Common myeloid progenitor, CD34-positive (primary cell): ENCODE measurements at regions not wholly inside any gene's neighbourhood (a gene's known extent, or its start where the extent isn't known, plus 50 kb on each side); places are given as distances from the start of the nearest gene placed in this dataset.

Source experiments
- CTCF ChIA-PET: fragments of 350-600 bp; sonication (Branson Sonifier 250); formaldehyde crosslinking; loops from one replicate; lab custom pipeline; 2021; ENCODE audit warnings: antibody characterized with exemption; lab: Charles Lee
- POLR2A ChIA-PET: fragments of 350-600 bp; sonication (Branson Sonifier 250); formaldehyde crosslinking; loops from one replicate; lab custom pipeline; 2021; ENCODE audit warnings: antibody characterized with exemption; lab: Charles Lee
- DNase-seq, 3 donors: peaks; one replicate each; pipeline versions ENCODE4 v3.0.0 to v3.0.0-alpha.2; 2013
- H3K27ac ChIP-seq, 2 experiments: 1 replicate in 1 of 2; 2 replicates in 1 of 2; pipeline ENCODE4 v1.7.0; 2013; ENCODE audit warnings: inconsistent platforms in 2 of 2, low read length in 2 of 2, mild to moderate bottlenecking in 2 of 2, low read depth in 1 of 2, moderate library complexity in 1 of 2; ENCODE audit not compliant: severe bottlenecking in 2 of 2, insufficient read depth in 1 of 2, poor library complexity in 1 of 2
- H3K27me3 ChIP-seq, 5 experiments: replicated peaks in 2 of 5; 1 replicate in 3 of 5; 2 replicates in 2 of 5; pipeline versions ENCODE4 v1.6.1 to v1.7.0; 2013; ENCODE audit warnings: low read length in 4 of 5, mild to moderate bottlenecking in 2 of 5, moderate library complexity in 2 of 5, inconsistent platforms in 1 of 5; ENCODE audit not compliant: insufficient read depth in 5 of 5, control insufficient read depth in 4 of 5
- H3K36me3 ChIP-seq, 4 experiments: 1 replicate in 2 of 4; 2 replicates in 2 of 4; pipeline versions ENCODE4 v1.6.1 to v1.7.0; 2013; ENCODE audit warnings: low read length in 3 of 4, control low read depth in 1 of 4, mild to moderate bottlenecking in 1 of 4; ENCODE audit not compliant: control insufficient read depth in 4 of 4, insufficient read depth in 4 of 4
- H3K4me1 ChIP-seq, 4 experiments: 1 replicate in 3 of 4; 2 replicates in 1 of 4; pipeline versions ENCODE4 v1.6.1 to v1.7.1; 2013; ENCODE audit warnings: low read length in 3 of 4, mild to moderate bottlenecking in 3 of 4, control low read depth in 1 of 4, inconsistent platforms in 1 of 4, moderate library complexity in 1 of 4; ENCODE audit not compliant: control insufficient read depth in 4 of 4, insufficient read depth in 4 of 4; ENCODE audit errors: control extremely low read depth in 1 of 4
- H3K4me3 ChIP-seq, 7 experiments: 1 replicate in 4 of 7; 2 replicates in 3 of 7; pipeline versions ENCODE4 v1.5.1 to v1.7.0; 2013; ENCODE audit warnings: mild to moderate bottlenecking in 7 of 7, low read length in 6 of 7, moderate library complexity in 6 of 7, inconsistent platforms in 2 of 7, low read depth in 2 of 7, control low read depth in 1 of 7; ENCODE audit not compliant: insufficient read depth in 4 of 7, control insufficient read depth in 1 of 7; ENCODE audit errors: extremely low read depth in 1 of 7
- H3K9me3 ChIP-seq, 5 experiments: 1 replicate in 4 of 5; 2 replicates in 1 of 5; pipeline versions ENCODE4 v1.6.1 to v1.7.1; 2013; ENCODE audit warnings: low read length in 4 of 5, mild to moderate bottlenecking in 2 of 5, inconsistent platforms in 1 of 5, low read depth in 1 of 5, moderate library complexity in 1 of 5; ENCODE audit not compliant: control insufficient read depth in 4 of 5, insufficient read depth in 2 of 5; ENCODE audit errors: control extremely low read depth in 1 of 5
- WGBS: methylation state at CpG from one replicate; pipeline ENCODE4 v1.1.5; 2013; ENCODE audit not compliant: insufficient coverage; 5-methylcytosine and 5-hydroxymethylcytosine counted together

- Histone ChIP-seq H3K4me3 (no peak overlapping the region), H3K36me3 (no peaks in the 10 kb centered on the region), H3K4me1 (no peaks in the 10 kb centered on the region), H3K27ac (no peak overlapping the region), H3K9me3 (no peaks in the 10 kb centered on the region), H3K27me3 (no peaks in the 10 kb centered on the region)
- ChIA-PET CTCF (interaction anchor here (0.7 kb wide), 1 partner anchor 21 kb away, joined by 3 read pairs; no protein-coding TSS in a partner anchor), POLR2A (no interaction called here)
- no peak for DNase-seq
These were observed 135.2 kb upstream of the PRDM9 start for GRCh38 chr5:23372177-23372576.

- 83% methylated on average over 1 of the region's 3 CpGs for WGBS
- CTCF ChIA-PET: no interaction called here
- no peaks in the 10 kb centered on the region for H3K36me3 ChIP-seq
These were observed 139.0 kb upstream of the PRDM9 start for GRCh38 chr5:23368393-23368792.

GRCh38 chr5:23367874-23368273, 139.5 kb upstream of the PRDM9 start:
- ChIA-PET CTCF (interaction anchor here (0.6 kb wide), 1 partner anchor 615 kb away, joined by 3 read pairs; no protein-coding TSS in a partner anchor), POLR2A (no interaction called here)
- H3K4me3 ChIP-seq: no peak overlapping the region
- DNase-seq: no peak
- no peaks in the 10 kb centered on the region for H3K27me3 ChIP-seq
- no peaks in the 10 kb centered on the region for H3K9me3 ChIP-seq
- H3K4me1 ChIP-seq: no peaks in the 10 kb centered on the region
- WGBS: 83% methylated on average over 1 of the region's 1 CpG
- H3K36me3 ChIP-seq: no peaks in the 10 kb centered on the region
- H3K27ac ChIP-seq: no peak overlapping the region

More at GRCh38 chr5:23368393-23368792, 139.0 kb upstream of the PRDM9 start:
- Histone ChIP-seq H3K4me1 (no peaks in the 10 kb centered on the region), H3K9me3 (no peaks in the 10 kb centered on the region), H3K27ac (no peak overlapping the region), H3K4me3 (no peak overlapping the region), H3K27me3 (no peaks in the 10 kb centered on the region)
- DNase-seq: no peak
- POLR2A ChIA-PET: no interaction called here

GRCh38 chr5:23353286-23353685, 154.1 kb upstream of the PRDM9 start:
- ChIA-PET POLR2A (no interaction called here), CTCF (no interaction called here)
- Histone ChIP-seq H3K4me1 (no peaks in the 10 kb centered on the region), H3K27me3 (no peaks in the 10 kb centered on the region), H3K4me3 (no peak overlapping the region), H3K9me3 (no peaks in the 10 kb centered on the region), H3K27ac (no peak overlapping the region), H3K36me3 (no peaks in the 10 kb centered on the region)
- DNase-seq: no peak
- WGBS: 100% methylated on average over 1 of the region's 3 CpGs

GRCh38 chr5:23352446-23352845, 155.0 kb upstream of the PRDM9 start:
- POLR2A ChIA-PET: no interaction called here
- Histone ChIP-seq H3K9me3 (no peaks in the 10 kb centered on the region), H3K4me3 (no peak overlapping the region), H3K27me3 (no peaks in the 10 kb centered on the region), H3K36me3 (no peaks in the 10 kb centered on the region), H3K4me1 (no peaks in the 10 kb centered on the region), H3K27ac (no peak overlapping the region)
- WGBS: 85% methylated on average over 8 of the region's 8 CpGs
- peak in 2 of 3 donors; percentile 0 for DNase-seq
- CTCF ChIA-PET: no interaction called here

DNA sequence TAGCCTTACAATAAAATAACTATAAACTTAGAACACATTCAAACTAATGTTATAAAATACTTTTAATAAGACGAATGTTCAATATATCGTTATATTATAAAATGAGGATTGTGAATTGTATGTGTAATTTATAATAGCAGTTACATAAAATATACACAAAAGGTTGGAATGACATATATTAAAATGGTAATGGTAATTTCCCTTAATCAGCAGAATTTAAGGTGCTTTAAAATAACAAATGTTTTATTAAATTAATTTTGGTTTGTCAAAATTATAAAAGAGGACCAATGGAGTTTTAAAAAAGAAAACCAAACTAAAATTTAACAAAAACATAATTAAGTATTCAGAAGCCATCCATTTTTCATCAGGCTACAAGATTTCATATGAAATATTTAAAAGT, 164.3 kb upstream of the PRDM9 start:
- CTCF ChIA-PET: no interaction called here
- H3K27ac ChIP-seq: no peak overlapping the region
- WGBS: no CpG with 5 or more reads among the region's 2 CpGs
- no peak overlapping the region for H3K4me3 ChIP-seq
- POLR2A ChIA-PET: no interaction called here
- H3K4me1 ChIP-seq: no peaks in the 10 kb centered on the region
- no peak for DNase-seq
- no peaks in the 10 kb centered on the region for H3K27me3 ChIP-seq
- H3K9me3 ChIP-seq: no peaks in the 10 kb centered on the region
- no peaks in the 10 kb centered on the region for H3K36me3 ChIP-seq

- Histone ChIP-seq H3K9me3 (no peaks in the 10 kb centered on the region), H3K27me3 (no peaks in the 10 kb centered on the region), H3K27ac (no peak overlapping the region), H3K4me1 (no peaks in the 10 kb centered on the region), H3K36me3 (no peaks in the 10 kb centered on the region), H3K4me3 (no peak overlapping the region)
- CTCF ChIA-PET: no interaction called here
- WGBS: 0% methylated on average over 1 of the region's 1 CpG
- DNase-seq: peak in 2 of 3 donors; percentile 0 to 2
- POLR2A ChIA-PET: no interaction called here
These were observed 174.7 kb upstream of the PRDM9 start for GRCh38 chr5:23332650-23333251.
